MM.1S (cell line): ENCODE measurements at regions not wholly inside any gene's neighbourhood (a gene's known extent, or its start where the extent isn't known, plus 50 kb on each side); places are given as distances from the start of the nearest gene placed in this dataset.

Source experiments
- DNase-seq: peaks from one replicate; pipeline ENCODE4 v3.0.0-alpha.2; 2015
- H2AFZ ChIP-seq: fragments of 300-600 bp; sonication (generic); 2 replicates; pipeline ENCODE4 v1.6.0; 2016; ENCODE audit warnings: antibody characterized with exemption, low read length
- H3F3A ChIP-seq: fragments of 300-600 bp; sonication (generic); 2 replicates; pipeline ENCODE4 v1.6.1; 2016; ENCODE audit warnings: mild to moderate bottlenecking, antibody characterized with exemption, low read length, moderate library complexity, mixed read lengths; ENCODE audit not compliant: insufficient read depth
- H3K27ac ChIP-seq: fragments of 300-600 bp; sonication (generic); 2 replicates; pipeline ENCODE4 v1.5.1; 2016; ENCODE audit warnings: mild to moderate bottlenecking, low read length
- H3K27me3 ChIP-seq: fragments of 300-600 bp; sonication (generic); replicated peaks from 2 replicates; pipeline ENCODE4 v1.6.0; 2016; ENCODE audit warnings: low read length; ENCODE audit not compliant: insufficient read depth
- H3K36me3 ChIP-seq: fragments of 300-600 bp; sonication (generic); replicated peaks from 2 replicates; pipeline ENCODE4 v1.6.1; 2016; ENCODE audit warnings: mild to moderate bottlenecking, low read length, mixed read lengths; ENCODE audit not compliant: insufficient read depth
- H3K4me1 ChIP-seq: fragments of 300-600 bp; sonication (generic); 2 replicates; pipeline ENCODE4 v1.6.1; 2016; ENCODE audit warnings: low read length, mixed read lengths
- H3K4me2 ChIP-seq: fragments of 300-600 bp; sonication (generic); 2 replicates; pipeline ENCODE4 v1.6.0; 2016; ENCODE audit warnings: low read depth, low read length
- H3K4me3 ChIP-seq: fragments of 300-600 bp; sonication (generic); 2 replicates; pipeline ENCODE4 v1.5.1; 2016; ENCODE audit warnings: low read length, mixed read lengths
- H3K79me2 ChIP-seq: fragments of 300-600 bp; sonication (generic); 2 replicates; pipeline ENCODE4 v1.6.1; 2016; ENCODE audit warnings: mixed run types, low read length, mixed read lengths
- H3K9ac ChIP-seq: fragments of 300-600 bp; sonication (generic); 2 replicates; pipeline ENCODE4 v1.6.1; 2016; ENCODE audit warnings: low read length, mixed read lengths
- H3K9me2 ChIP-seq: fragments of 300-600 bp; sonication (generic); replicated peaks from 2 replicates; pipeline ENCODE4 v1.6.1; 2016; ENCODE audit warnings: mild to moderate bottlenecking, low read length, mixed read lengths; ENCODE audit not compliant: insufficient read depth
- H3K9me3 ChIP-seq: fragments of 300-600 bp; sonication (generic); replicated peaks from 2 replicates; pipeline ENCODE4 v1.6.1; 2016; ENCODE audit warnings: mild to moderate bottlenecking, low read length, mixed read lengths; ENCODE audit not compliant: insufficient read depth
- H4K20me1 ChIP-seq: fragments of 300-600 bp; sonication (generic); 2 replicates; pipeline ENCODE4 v1.6.1; 2016; ENCODE audit warnings: mild to moderate bottlenecking, low read length, moderate library complexity, mixed read lengths; ENCODE audit not compliant: insufficient read depth
- EZH2 ChIP-seq: fragments of 300-600 bp; sonication (generic); optimal IDR thresholded peaks from 2 replicates; pipeline ENCODE3; 2017; ENCODE audit warnings: low read depth, mild to moderate bottlenecking, antibody characterized with exemption, low read length, mixed read lengths
- EZH2phosphoT487 ChIP-seq: fragments of 300-600 bp; sonication (generic); IDR thresholded peaks from 2 replicates; pipeline ENCODE4 v1.6.1; 2018; ENCODE audit warnings: antibody characterized with exemption, low read length
- TF ChIP-seq, protein P1 (sequence below): fragments of 300-600 bp; sonication (generic); IDR thresholded peaks from 2 replicates; pipeline ENCODE4 v1.5.1; 2016; ENCODE audit warnings: antibody characterized with exemption, low read length, mixed read lengths

DNA sequence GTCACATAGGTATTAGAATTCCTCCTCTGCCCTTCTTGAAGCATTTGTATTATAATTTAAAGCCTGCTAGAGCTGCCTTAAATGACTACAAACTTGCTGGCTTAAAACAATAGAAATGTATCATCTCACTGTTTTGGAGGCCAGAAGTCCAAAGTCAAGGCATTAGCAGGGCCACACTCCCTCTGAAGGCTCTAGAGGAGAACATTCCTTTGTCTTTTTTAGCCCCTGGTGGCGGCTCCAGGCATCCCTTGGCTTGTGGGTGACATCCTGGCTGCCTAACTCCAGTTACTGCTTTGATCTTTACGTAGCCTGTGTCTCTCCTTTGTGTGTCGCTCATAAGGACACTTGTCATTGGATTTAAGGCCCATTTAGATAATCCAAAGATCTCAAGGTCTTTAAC, 186.6 kb upstream of the SALL1 start:
- Histone ChIP-seq H3K4me1 (no peaks in the 10 kb centered on the region), H3F3A (no peaks in the 10 kb centered on the region), H3K9ac (no peak overlapping the region), H3K9me2 (no peaks in the 10 kb centered on the region), H3K4me2 (no peak overlapping the region), H3K36me3 (no peaks in the 10 kb centered on the region), H3K79me2 (no peaks in the 10 kb centered on the region), H3K9me3 (no peaks in the 10 kb centered on the region), H4K20me1 (no peaks in the 10 kb centered on the region), H3K27me3 (no peaks in the 10 kb centered on the region), H3K27ac (no peak overlapping the region), H2AFZ (no peak overlapping the region), H3K4me3 (no peak overlapping the region)
- TF ChIP-seq EZH2phosphoT487 (no peak), EZH2 (no peak)
- TF ChIP-seq, protein P1, sequence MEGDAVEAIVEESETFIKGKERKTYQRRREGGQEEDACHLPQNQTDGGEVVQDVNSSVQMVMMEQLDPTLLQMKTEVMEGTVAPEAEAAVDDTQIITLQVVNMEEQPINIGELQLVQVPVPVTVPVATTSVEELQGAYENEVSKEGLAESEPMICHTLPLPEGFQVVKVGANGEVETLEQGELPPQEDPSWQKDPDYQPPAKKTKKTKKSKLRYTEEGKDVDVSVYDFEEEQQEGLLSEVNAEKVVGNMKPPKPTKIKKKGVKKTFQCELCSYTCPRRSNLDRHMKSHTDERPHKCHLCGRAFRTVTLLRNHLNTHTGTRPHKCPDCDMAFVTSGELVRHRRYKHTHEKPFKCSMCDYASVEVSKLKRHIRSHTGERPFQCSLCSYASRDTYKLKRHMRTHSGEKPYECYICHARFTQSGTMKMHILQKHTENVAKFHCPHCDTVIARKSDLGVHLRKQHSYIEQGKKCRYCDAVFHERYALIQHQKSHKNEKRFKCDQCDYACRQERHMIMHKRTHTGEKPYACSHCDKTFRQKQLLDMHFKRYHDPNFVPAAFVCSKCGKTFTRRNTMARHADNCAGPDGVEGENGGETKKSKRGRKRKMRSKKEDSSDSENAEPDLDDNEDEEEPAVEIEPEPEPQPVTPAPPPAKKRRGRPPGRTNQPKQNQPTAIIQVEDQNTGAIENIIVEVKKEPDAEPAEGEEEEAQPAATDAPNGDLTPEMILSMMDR = no peak
- no peak for DNase-seq

DNA sequence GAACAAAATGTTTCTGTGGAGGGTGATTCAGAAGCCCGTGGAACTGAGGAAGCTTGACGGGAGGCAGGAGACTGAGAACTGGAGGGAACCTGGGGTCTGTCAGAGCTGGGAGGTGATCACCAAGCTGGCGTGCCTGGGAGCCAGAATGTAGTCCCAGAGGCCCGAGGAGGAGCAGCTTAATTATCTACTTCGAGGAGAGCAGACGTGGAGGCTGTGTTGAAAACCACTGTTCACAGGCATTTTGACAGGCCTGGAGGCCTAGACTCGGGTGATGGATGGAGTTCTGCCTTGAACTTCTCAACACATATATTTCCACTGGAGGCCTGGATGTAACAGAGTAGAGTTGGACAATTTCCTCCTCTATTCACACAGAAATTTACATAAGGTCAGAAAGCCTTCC, 177.7 kb upstream of the SALL1 start:
- no peak overlapping the region for H3K4me3 ChIP-seq
- no peak for TF ChIP-seq EZH2
- no peak for TF ChIP-seq EZH2phosphoT487
- TF ChIP-seq, protein P1 = no peak

DNA sequence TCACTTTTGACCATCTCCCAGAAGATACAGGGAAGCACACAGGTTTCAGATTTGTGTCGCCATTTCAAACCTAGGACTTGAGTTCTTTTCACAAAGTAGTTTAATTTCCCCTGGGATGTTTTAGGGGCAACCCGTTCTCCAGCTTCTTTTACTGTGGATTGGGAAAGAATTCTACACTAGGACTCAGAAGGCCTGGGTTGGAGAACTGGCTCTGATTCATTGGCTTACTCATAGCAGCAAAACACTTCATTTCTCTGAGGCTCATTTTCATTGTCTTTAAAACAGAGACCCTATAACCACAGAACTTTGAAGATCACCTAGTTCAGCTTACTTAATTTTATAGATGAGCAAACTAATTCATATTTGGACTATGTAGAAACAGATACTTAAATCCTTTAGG, 175.9 kb upstream of the SALL1 start:
- Histone ChIP-seq H3K36me3 (no peaks in the 10 kb centered on the region), H4K20me1 (no peaks in the 10 kb centered on the region), H3K79me2 (no peaks in the 10 kb centered on the region), H3K4me3 (no peak overlapping the region), H2AFZ (no peak overlapping the region), H3K9ac (no peak overlapping the region), H3K9me2 (no peaks in the 10 kb centered on the region), H3K4me1 (no peaks in the 10 kb centered on the region), H3F3A (no peaks in the 10 kb centered on the region), H3K4me2 (no peak overlapping the region), H3K9me3 (no peaks in the 10 kb centered on the region), H3K27ac (no peak overlapping the region), H3K27me3 (no peaks in the 10 kb centered on the region)
- no peak for DNase-seq
- TF ChIP-seq, protein P1 = no peak
- TF ChIP-seq EZH2 (no peak), EZH2phosphoT487 (no peak)

More for the DNA sequence above, 177.7 kb upstream of the SALL1 start:
- Histone ChIP-seq H3F3A (no peaks in the 10 kb centered on the region), H3K36me3 (no peaks in the 10 kb centered on the region), H3K4me1 (no peaks in the 10 kb centered on the region), H2AFZ (no peak overlapping the region), H3K27me3 (no peaks in the 10 kb centered on the region), H3K79me2 (no peaks in the 10 kb centered on the region), H3K9me3 (no peaks in the 10 kb centered on the region), H3K9me2 (no peaks in the 10 kb centered on the region), H3K4me2 (no peak overlapping the region), H3K9ac (no peak overlapping the region), H3K27ac (no peak overlapping the region), H4K20me1 (no peaks in the 10 kb centered on the region)
- DNase-seq = no peak
